ENCODE measurements at regions not wholly inside any gene's neighbourhood (a gene's known extent, or its start where the extent isn't known, plus 50 kb on each side); places are given as distances from the start of the nearest gene placed in this dataset.

GRCh38 chr2:179348906-179349305 is 84.3 kb upstream of the SESTD1 start:
- TF ChIP-seq EGR1 (IDR thresholded peaks at IDR 0.05) = no peak
- no peak for TF ChIP-seq USF1 (IDR thresholded peaks at IDR 0.05)

Data from Ishikawa (cell line).